ENCODE measurements at regions not wholly inside any gene's neighbourhood (a gene's known extent, or its start where the extent isn't known, plus 50 kb on each side); places are given as distances from the start of the nearest gene placed in this dataset.

DNA sequence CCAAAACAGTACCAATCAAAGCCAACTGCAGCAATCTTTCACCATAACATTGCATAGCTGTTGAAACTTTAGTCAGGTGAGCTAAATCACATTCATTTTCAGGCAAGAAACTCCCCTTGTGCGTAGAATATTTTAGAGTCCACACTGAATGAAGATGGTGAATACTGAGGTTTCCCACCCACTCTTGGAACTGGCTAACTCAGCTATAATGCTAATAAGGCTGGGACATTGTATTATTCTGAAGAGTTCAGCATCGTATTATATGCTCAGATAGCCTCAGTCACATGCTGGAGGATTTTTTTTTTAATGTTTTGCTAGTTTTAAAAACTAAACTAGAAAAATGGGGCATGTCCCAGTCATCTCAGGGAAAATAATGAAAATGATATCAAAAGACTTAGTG lies 352.3 kb upstream of the FMN2 start:
- TF ChIP-seq EZH2phosphoT487 (IDR thresholded peaks at IDR 0.05; ENCODE audit: low read length) = no peak
- TF ChIP-seq, protein P1, sequence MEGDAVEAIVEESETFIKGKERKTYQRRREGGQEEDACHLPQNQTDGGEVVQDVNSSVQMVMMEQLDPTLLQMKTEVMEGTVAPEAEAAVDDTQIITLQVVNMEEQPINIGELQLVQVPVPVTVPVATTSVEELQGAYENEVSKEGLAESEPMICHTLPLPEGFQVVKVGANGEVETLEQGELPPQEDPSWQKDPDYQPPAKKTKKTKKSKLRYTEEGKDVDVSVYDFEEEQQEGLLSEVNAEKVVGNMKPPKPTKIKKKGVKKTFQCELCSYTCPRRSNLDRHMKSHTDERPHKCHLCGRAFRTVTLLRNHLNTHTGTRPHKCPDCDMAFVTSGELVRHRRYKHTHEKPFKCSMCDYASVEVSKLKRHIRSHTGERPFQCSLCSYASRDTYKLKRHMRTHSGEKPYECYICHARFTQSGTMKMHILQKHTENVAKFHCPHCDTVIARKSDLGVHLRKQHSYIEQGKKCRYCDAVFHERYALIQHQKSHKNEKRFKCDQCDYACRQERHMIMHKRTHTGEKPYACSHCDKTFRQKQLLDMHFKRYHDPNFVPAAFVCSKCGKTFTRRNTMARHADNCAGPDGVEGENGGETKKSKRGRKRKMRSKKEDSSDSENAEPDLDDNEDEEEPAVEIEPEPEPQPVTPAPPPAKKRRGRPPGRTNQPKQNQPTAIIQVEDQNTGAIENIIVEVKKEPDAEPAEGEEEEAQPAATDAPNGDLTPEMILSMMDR (IDR thresholded peaks at IDR 0.05; ENCODE audit: low read length) = no peak
- TF ChIP-seq EZH2 (optimal IDR thresholded peaks at IDR 0.05; ENCODE audit: low read depth, low read length) = no peak
